SU-DHL-6 (cell line): ENCODE measurements at regions not wholly inside any gene's neighbourhood (a gene's known extent, or its start where the extent isn't known, plus 50 kb on each side); places are given as distances from the start of the nearest gene placed in this dataset.
A peak's percentile ranks its signal among the peaks of the same experiment; 100 is the strongest.

ENCODE experiments used
- H2AFZ ChIP-seq: fragments of 200-600 bp; sonication (generic); 2 replicates; pipeline ENCODE4 v1.6.1; 2014; ENCODE audit warnings: low read depth, mild to moderate bottlenecking, moderate library complexity, mixed read lengths, antibody characterized with exemption, low read length; ENCODE audit not compliant: severe bottlenecking
- H3F3A ChIP-seq: fragments of 200-600 bp; shearing (Covaris generic); 2 replicates; pipeline ENCODE4 v1.6.0; 2016; ENCODE audit warnings: antibody characterized with exemption, mild to moderate bottlenecking; ENCODE audit not compliant: insufficient read depth
- H3K27ac ChIP-seq: fragments of 200-600 bp; sonication (generic); 2 replicates; pipeline ENCODE4 v1.5.1; 2016; ENCODE audit warnings: low read depth, mild to moderate bottlenecking, low read length, moderate library complexity, mixed read lengths
- H3K27me3 ChIP-seq: fragments of 200-600 bp; sonication (generic), shearing (Covaris generic); 2 replicates; pipeline ENCODE4 v1.6.0; 2014; ENCODE audit warnings: mild to moderate bottlenecking, low read length
- H3K36me3 ChIP-seq: fragments of 200-600 bp; sonication (generic); 2 replicates; pipeline ENCODE4 v1.6.1; 2014; ENCODE audit warnings: mild to moderate bottlenecking, low read length, mixed read lengths
- H3K4me2 ChIP-seq: fragments of 300-600, 200-600 bp; shearing (Covaris generic), sonication (generic); 2 replicates; pipeline ENCODE4 v1.6.0; 2014; ENCODE audit warnings: low read length, low read depth, mild to moderate bottlenecking; ENCODE audit not compliant: poor library complexity, severe bottlenecking
- H3K4me3 ChIP-seq: fragments of 200-600 bp; sonication (generic); 2 replicates; pipeline ENCODE4 v1.5.1; 2014; ENCODE audit warnings: antibody characterized with exemption, low read length, mild to moderate bottlenecking, mixed read lengths; ENCODE audit not compliant: insufficient read depth, poor library complexity, severe bottlenecking
- H3K79me2 ChIP-seq: fragments of 200-600 bp; sonication (generic); 2 replicates; pipeline ENCODE4 v1.6.1; 2014; ENCODE audit warnings: mild to moderate bottlenecking, low read length, moderate library complexity; ENCODE audit not compliant: insufficient read depth
- H3K9ac ChIP-seq: fragments of 200-600 bp; sonication (generic); 2 replicates; pipeline ENCODE4 v1.7.0; 2014; ENCODE audit warnings: mild to moderate bottlenecking, low read length
- H3K9me2 ChIP-seq: fragments of 200-600 bp; sonication (generic); replicated peaks from 2 replicates; pipeline ENCODE4 v1.6.1; 2014; ENCODE audit warnings: low read length; ENCODE audit not compliant: insufficient read depth
- H3K9me3 ChIP-seq: fragments of 200-600 bp; sonication (generic); 2 replicates; pipeline ENCODE4 v1.6.1; 2014; ENCODE audit warnings: low read length, mixed read lengths; ENCODE audit not compliant: insufficient read depth
- H4K20me1 ChIP-seq: fragments of 200-600 bp; sonication (generic); 2 replicates; pipeline ENCODE4 v1.6.1; 2014; ENCODE audit warnings: low read depth, mild to moderate bottlenecking, antibody characterized with exemption, low read length, moderate library complexity, mixed read lengths
- EZH2phosphoT487 ChIP-seq: fragments of 200-600 bp; sonication (generic), shearing (Covaris generic); conservative IDR thresholded peaks from 2 replicates; pipeline ENCODE4 v1.6.1; 2018; ENCODE audit warnings: mild to moderate bottlenecking, antibody characterized with exemption, low read length, moderate library complexity, mixed read lengths
- TF ChIP-seq, protein P1 (sequence below): fragments of 200-600 bp; sonication (generic); IDR thresholded peaks from one replicate; pipeline ENCODE4 v1.5.1; 2017; ENCODE audit warnings: antibody characterized with exemption, mild to moderate bottlenecking, low read length, moderate library complexity; ENCODE audit not compliant: insufficient read depth, poor library complexity, severe bottlenecking

DNA sequence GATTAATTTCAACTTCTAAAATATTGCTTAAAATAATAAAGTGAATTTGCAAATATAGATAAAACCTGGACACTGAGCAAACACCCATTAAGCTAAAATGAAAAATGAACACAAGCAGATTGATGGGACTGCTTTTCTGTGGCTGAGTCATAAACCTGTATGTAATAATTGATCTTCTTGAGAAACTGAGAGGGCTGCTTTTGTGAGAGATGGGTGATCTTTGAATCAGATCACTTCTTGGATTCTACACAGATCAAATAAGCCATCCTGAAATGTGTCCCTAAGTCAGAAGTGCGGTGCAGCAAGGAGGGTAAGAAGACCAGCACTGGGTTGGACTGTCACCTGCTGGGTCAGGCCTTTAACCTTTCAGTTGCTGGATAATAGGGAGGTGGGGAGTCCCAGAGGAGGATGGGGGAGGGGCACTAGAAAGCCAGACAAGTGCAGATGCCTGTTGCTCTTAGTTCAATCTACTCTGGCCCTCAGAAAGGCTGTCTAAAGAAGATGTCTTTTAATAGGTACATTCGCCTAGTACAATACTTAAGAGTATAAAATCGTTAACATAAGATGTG is 178.2 kb upstream of the NAMPT start:
- Histone ChIP-seq H3K9me3 (0 out of 2 replicates have a peak, but pooled peaks cover 2% of the 10 kb centered on the region), H4K20me1 (no peaks in the 10 kb centered on the region), H2AFZ (no peak overlapping the region), H3F3A (no peaks in the 10 kb centered on the region), H3K27me3 (no peaks in the 10 kb centered on the region), H3K9me2 (no peaks in the 10 kb centered on the region), H3K4me2 (no peak overlapping the region), H3K27ac (no peak overlapping the region), H3K9ac (no peak overlapping the region), H3K36me3 (no peaks in the 10 kb centered on the region), H3K79me2 (no peaks in the 10 kb centered on the region), H3K4me3 (no peak overlapping the region)
- TF ChIP-seq, protein P1, sequence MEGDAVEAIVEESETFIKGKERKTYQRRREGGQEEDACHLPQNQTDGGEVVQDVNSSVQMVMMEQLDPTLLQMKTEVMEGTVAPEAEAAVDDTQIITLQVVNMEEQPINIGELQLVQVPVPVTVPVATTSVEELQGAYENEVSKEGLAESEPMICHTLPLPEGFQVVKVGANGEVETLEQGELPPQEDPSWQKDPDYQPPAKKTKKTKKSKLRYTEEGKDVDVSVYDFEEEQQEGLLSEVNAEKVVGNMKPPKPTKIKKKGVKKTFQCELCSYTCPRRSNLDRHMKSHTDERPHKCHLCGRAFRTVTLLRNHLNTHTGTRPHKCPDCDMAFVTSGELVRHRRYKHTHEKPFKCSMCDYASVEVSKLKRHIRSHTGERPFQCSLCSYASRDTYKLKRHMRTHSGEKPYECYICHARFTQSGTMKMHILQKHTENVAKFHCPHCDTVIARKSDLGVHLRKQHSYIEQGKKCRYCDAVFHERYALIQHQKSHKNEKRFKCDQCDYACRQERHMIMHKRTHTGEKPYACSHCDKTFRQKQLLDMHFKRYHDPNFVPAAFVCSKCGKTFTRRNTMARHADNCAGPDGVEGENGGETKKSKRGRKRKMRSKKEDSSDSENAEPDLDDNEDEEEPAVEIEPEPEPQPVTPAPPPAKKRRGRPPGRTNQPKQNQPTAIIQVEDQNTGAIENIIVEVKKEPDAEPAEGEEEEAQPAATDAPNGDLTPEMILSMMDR: no peak
- TF ChIP-seq EZH2phosphoT487: no peak

DNA sequence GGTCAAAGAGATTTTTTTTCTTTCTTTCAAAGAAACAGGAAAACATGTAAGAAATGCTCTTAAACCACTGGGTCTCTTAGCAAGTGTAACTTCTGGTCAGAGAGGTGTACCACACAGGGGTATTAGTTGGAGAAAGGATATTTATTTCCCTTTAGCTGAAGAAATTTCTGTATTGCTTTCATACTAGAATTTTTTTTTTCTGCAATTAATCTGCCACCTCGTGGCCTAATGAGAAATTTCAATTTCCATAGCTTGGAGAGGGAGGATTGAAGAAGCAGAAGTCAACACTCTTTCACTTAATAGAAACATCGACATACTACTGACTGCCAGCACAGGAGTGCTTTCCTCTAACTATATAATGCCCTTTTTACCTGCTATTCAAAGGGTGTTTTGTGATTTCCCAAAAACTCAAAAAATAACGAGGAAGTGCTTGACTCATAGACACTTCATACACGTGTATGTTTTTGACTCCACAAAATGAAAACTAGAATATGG is 177.6 kb upstream of the NAMPT start:
- Histone ChIP-seq H4K20me1 (no peaks in the 10 kb centered on the region), H3K4me2 (no peak overlapping the region), H2AFZ (no peak overlapping the region), H3F3A (no peaks in the 10 kb centered on the region), H3K4me3 (no peak overlapping the region), H3K79me2 (no peaks in the 10 kb centered on the region), H3K27me3 (no peaks in the 10 kb centered on the region), H3K27ac (no peak overlapping the region), H3K36me3 (no peaks in the 10 kb centered on the region), H3K9ac (no peak overlapping the region), H3K9me2 (no peaks in the 10 kb centered on the region), H3K9me3 (peaks cover 5% of the 10 kb centered on the region; the same call in 1 of the 2 replicates)
- TF ChIP-seq, protein P1: peak; percentile 36
- no peak for TF ChIP-seq EZH2phosphoT487

DNA sequence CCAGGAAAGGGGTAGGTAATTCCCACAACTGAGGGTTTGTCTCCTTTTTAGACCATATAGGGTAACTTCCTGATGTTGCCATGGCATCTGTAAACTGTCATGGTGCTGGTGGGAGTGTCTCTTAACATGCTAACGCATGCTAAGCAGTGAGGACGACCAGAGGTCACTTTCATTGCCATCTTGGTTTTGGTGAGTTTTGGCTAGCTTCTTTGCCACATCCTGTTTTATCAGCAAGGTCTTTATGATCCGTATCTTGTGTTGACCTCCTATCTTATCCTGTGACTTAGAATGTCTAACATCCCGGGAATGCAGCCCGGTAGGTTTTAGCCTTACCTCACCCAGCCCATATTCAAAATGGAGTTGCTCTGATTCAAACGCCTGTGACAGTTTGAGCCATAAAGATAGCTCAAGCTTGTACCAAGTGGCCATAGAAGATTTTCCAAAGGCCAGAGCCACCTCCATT is 176.0 kb upstream of the NAMPT start:
- Histone ChIP-seq H3K79me2 (no peaks in the 10 kb centered on the region), H3K27ac (no peak overlapping the region), H4K20me1 (no peaks in the 10 kb centered on the region), H2AFZ (no peak overlapping the region), H3K9ac (no peak overlapping the region), H3K36me3 (no peaks in the 10 kb centered on the region), H3K27me3 (no peaks in the 10 kb centered on the region), H3K4me3 (no peak overlapping the region), H3F3A (no peaks in the 10 kb centered on the region), H3K9me3 (peaks cover 5% of the 10 kb centered on the region; the same call in 1 of the 2 replicates), H3K4me2 (no peak overlapping the region), H3K9me2 (no peaks in the 10 kb centered on the region)
- TF ChIP-seq EZH2phosphoT487: no peak
- TF ChIP-seq, protein P1: no peak
